ENCODE measurements at regions not wholly inside any gene's neighbourhood (a gene's known extent, or its start where the extent isn't known, plus 50 kb on each side); places are given as distances from the start of the nearest gene placed in this dataset.
"Not testable (repeated sequence)": the region's sequence is repeated elsewhere in the genome, so short reads cannot be mapped to it uniquely, and the experiment has no call there.

- not testable (repeated sequence) for H3K4me3 ChIP-seq (ENCODE audit: low read length); DNase-seq (ENCODE audit: low read depth, low spot score)
These were observed 262.1 kb downstream of the DKK2 start for GRCh38 chr4:106774055-106774454.

DNA sequence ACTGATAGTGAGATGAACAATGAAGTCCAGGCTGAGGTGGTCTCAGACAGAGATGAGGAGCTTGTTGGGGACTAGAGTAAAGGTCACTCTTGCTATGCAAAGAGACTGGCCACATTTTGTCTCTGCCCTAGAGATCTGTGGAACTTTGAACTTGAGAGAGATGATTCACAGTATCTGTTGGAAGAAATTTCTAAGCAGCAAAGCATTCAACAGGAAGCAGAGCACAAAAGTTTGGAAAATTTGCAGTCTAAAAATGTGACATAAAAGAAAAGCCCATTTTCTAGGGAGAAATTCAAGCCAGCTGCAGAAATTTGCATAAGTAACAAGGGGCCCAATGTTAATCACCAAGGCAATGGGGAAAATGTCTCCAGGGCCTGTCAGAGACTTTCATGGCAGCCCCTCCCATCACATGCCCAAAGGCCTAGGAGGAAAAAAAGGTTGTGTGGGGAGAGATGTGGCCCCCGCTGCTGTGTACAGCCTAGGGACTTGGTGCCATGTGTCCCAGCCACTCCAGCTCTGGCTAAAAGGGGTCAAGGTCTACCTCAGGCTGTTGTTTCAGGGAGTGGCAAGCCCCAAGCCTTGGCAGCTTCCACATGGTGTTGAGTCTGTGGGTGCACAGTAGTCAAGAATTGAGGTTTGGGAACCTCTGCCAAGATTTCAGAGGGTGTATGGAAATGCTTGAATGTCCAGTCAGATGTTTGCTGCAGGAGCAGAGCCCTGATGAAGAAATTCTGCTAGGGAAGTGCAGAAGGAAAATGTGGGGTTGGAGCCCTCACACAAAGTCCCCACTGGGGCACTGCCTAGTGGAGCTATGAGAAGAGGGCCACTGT lies 262.8 kb downstream of the DKK2 start:
- DNase-seq (ENCODE audit: low read depth, low spot score): no peak
- H3K4me3 ChIP-seq (ENCODE audit: low read length): no peak overlapping the region

DNA sequence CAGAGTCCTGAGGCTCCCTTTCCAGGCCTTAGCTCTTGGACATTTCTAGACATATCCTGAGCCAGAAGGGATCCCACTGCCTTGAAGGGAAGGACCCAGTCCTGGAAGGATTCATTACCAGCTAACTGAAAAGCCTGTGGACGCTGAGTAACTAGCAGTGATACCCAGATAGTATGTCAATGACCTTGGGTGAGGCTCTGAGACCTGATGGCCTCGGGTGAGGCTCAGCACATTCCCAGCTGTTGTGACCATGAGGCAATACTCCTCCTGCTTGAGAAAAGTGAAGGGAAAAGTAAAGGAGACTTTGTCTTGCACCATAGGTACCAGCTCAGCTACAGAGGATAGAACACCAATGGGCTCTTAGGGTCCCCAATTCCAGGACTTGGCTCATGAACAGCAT lies 268.1 kb downstream of the DKK2 start:
- no peak overlapping the region for H3K4me3 ChIP-seq (ENCODE audit: low read length)
- no peak for DNase-seq (ENCODE audit: low read depth, low spot score)

- no peak overlapping the region for H3K4me3 ChIP-seq (ENCODE audit: low read length)
- no peak for DNase-seq (ENCODE audit: low read depth, low spot score)
These were observed 269.6 kb downstream of the DKK2 start for GRCh38 chr4:106766519-106766918.

DNA sequence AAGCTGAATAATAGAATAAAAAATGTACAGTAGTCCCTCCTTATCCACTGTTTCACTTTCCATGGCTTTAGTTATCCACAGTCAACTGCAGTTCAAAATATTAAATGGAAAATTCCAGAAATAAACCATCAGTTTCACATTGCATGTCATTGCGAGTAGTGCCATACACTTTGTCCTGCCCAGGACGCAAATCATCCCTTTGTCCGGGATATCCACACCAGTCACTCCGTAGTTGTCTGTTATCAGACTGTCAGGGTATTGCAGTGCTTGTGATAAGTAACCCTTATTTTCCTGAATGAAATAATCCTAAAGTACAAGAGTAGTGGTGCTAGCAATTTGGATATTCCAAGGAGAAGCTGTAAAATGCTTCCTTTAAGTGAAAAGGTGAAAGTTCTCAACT lies 271.3 kb downstream of the DKK2 start:
- no peak for DNase-seq (ENCODE audit: low read depth, low spot score)
- no peak overlapping the region for H3K4me3 ChIP-seq (ENCODE audit: low read length)

DNA sequence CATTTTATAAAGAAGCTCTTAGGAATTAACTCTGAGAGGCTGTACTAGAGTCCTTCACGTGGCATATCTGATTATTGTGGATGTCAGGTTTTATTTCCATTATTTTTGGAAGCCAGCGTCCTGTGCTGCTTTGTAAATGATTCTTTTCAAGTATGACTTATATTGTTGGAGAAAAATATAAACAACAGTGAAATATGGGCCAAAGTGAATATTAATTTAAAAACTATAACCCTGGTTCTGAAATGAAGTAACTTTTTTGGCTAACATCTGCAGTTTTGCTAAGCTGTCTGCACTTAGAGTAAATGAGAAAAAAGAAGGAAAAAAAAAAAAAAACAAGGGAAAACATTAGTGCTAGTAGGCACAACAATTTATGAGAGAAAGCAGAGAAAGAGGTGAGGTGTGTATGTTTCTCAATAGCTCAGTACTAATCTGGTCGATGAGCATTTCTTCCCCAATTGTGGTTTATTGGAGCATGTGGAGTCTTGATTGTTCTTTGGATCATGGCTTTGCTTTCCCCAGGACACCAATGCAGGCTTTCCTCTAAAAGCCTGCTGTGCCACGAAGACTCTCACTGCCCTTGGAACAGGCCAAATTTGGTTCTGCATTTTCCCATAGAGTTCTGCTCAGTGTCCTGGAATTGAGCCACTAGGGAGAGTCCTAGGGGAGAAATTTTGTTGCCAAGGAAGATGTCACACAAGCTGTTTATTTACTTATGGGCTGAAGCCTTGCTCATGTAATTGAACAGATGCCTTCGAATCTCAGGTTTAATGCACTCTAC lies 273.3 kb downstream of the DKK2 start:
- no peak for DNase-seq (ENCODE audit: low read depth, low spot score)
- no peak overlapping the region for H3K4me3 ChIP-seq (ENCODE audit: low read length)

GRCh38 chr4:106753426-106753825 lies 282.7 kb downstream of the DKK2 start:
- no peak overlapping the region for H3K4me3 ChIP-seq (ENCODE audit: low read length)
- DNase-seq (ENCODE audit: low read depth, low spot score): no peak

DNA sequence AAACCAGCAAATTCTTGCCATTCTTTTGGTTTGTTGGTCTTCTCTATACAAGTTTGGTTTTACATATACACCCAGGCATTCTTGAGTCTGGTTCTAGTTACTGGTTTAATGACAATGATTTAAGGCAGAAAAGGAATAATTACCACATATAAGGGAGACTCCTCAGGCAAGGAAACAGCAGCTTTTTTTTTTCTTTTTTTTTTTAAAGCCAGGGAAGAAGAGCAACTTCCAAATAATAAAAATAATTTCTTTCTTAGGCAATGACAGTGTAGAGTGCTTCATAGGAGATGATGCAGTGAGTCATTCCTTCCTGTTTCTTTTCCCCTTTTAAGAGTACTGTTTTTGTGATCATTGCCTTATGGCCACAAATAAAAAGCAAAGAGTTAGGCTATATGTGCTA lies 289.7 kb downstream of the DKK2 start:
- no peak overlapping the region for H3K4me3 ChIP-seq (ENCODE audit: low read length)
- DNase-seq (ENCODE audit: low read depth, low spot score): no peak

DNA sequence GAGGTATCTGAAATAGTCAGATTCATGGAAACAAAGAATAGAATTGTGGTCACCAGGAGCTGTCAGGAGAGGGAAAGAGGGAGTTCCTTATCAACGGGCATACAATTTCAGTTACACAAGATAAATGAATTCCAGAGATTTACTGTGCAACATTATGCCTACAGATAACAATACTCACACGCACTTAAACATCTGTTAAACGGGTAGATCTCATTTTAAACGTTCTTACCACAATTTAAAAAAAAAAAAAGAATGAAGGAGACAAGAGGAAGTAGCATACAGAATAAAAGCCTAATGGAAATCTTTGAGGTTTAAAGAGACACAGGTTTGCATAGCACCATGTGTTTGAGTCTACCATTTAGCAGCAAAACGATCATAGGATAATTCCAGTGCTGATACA lies 298.0 kb downstream of the DKK2 start:
- H3K4me3 ChIP-seq (ENCODE audit: low read length): no peak overlapping the region
- peak; percentile 51 for DNase-seq (ENCODE audit: low read depth, low spot score)

DNA sequence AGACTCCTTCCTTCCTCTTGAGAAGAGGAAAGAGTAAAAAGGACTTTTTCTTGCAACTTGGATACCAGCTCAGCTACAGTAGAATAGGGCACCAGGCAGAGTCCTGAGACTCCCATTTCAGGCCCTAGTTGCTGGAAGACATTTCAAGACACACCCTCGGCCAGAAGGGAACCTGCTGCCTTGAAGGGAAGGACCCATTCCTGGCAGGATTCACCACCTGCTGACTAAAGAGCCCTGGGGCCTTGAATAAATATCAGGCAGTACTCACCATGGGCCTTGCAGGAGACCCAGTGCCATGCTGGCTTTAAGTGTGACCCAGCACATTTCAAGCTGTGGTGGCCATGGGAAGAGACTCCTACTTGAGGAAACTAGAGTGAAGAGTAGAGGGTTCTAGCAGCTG lies 317.6 kb downstream of the DKK2 start:
- DNase-seq (ENCODE audit: low read depth, low spot score): no peak
- H3K4me3 ChIP-seq (ENCODE audit: low read length): no peak overlapping the region

- DNase-seq (ENCODE audit: low read depth, low spot score): no peak
- no peak overlapping the region for H3K4me3 ChIP-seq (ENCODE audit: low read length)
These were observed 319.0 kb downstream of the DKK2 start for GRCh38 chr4:106717091-106717490.

GRCh38 chr4:106715825-106716224 lies 320.3 kb downstream of the DKK2 start:
- DNase-seq (ENCODE audit: low read depth, low spot score): no peak

GRCh38 chr4:106708464-106708816 lies 327.7 kb downstream of the DKK2 start:
- no peak for DNase-seq (ENCODE audit: low read depth, low spot score)
- H3K4me3 ChIP-seq (ENCODE audit: low read length): no peak overlapping the region

More at GRCh38 chr4:106715825-106716224, 320.3 kb downstream of the DKK2 start:
- no peak overlapping the region for H3K4me3 ChIP-seq (ENCODE audit: low read length)

DNA sequence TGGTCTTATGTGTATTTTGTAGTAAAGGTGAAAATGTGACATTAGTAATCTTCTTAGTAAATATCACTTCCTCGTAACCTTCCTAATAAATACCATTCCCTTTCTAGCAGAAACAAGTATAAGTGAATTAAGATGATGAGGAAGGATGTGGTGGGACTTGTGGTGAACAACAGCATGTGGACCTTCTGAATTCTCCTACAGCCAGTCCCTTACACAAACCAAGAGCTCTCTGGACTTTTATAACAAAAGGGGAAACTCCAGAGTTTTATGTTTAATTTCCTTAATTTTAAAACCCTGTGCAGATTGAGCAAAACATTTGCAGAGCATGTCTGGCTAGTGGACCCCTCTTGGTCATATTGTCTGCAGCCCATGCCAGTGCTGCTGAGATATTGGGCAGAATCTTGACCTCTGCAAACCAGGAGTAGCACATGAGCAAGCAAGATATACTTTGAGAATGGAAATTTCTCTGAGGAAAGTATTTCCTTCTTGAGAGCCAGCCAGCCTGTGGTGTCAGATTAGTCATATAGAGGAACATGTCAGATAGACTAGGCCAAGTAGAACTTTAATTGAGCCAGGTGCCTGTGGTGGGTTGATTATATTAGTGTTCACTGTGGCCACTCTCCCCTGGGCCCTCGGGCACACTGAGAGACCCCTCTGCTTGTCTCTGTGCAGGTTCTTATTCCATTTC lies 328.2 kb downstream of the DKK2 start:
- H3K4me3 ChIP-seq (ENCODE audit: low read length): no peak overlapping the region
- no peak for DNase-seq (ENCODE audit: low read depth, low spot score)

GRCh38 chr4:106704253-106704870 lies 331.8 kb downstream of the DKK2 start:
- no peak for DNase-seq (ENCODE audit: low read depth, low spot score)
- no peak overlapping the region for H3K4me3 ChIP-seq (ENCODE audit: low read length)

DNA sequence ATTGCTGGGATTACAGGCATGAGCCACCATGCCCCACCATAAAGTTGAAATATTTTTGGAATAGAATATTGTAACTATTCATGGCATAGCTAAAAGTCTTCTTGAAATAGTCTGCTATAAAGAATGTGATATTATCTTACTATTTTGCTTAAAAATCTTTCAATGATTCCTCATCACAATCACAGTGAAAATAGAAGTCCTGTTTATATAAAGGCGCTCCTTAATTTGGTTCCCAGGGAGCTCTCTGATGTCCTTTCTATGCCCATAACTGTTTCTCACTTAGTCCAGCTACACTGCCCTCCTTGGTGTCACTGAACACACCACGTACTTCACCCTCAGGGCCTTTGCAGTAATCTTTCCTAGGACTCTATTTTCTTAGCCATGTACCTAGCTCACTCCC lies 331.7 kb upstream of the GIMD1 start:
- no peak for DNase-seq (ENCODE audit: low read depth, low spot score)
- no peak overlapping the region for H3K4me3 ChIP-seq (ENCODE audit: low read length)

DNA sequence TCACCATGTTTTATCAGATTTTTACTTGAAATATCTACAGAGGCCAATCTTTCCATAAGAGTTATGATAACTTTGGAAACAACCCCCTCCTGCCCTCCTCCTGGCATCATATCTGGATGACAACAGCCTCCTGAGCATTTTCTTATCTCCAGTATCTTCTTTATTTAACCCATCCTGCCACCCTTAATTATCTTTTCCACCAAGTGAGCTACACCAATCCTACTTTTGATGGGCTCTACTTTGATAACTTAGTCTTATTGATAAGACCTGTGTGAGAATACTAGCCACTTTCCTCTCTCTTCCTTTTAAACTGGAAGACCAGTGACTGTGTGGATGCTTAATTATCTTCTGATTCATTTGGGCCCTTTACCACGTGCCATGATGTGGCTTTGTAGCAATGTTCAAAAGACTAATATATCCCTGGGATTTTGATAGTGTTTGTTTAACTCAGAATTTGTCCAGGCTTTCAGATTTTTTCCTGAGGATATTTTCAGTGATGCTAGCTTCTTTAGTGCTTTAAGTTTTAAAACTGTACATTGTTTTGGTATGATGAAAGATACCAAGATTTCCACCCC lies 330.1 kb upstream of the GIMD1 start:
- no peak overlapping the region for H3K4me3 ChIP-seq (ENCODE audit: low read length)
- DNase-seq (ENCODE audit: low read depth, low spot score): no peak

GRCh38 chr4:106695501-106696262 lies 327.1 kb upstream of the GIMD1 start:
- H3K4me3 ChIP-seq (ENCODE audit: low read length): no peak overlapping the region
- no peak for DNase-seq (ENCODE audit: low read depth, low spot score)

- no peak for DNase-seq (ENCODE audit: low read depth, low spot score)
- no peak overlapping the region for H3K4me3 ChIP-seq (ENCODE audit: low read length)
These were observed 325.7 kb upstream of the GIMD1 start for GRCh38 chr4:106694232-106694631.

Data from Jurkat, Clone E6-1 (cell line).